ENCODE measurements at regions not wholly inside any gene's neighbourhood (a gene's known extent, or its start where the extent isn't known, plus 50 kb on each side); places are given as distances from the start of the nearest gene placed in this dataset.

GRCh38 chrX:40304115-40304514, 206.4 kb upstream of the BCOR start:
- ATAC-seq (no peak), DNase-seq (no peak)
- peaks cover 0 to 4% of the 10 kb centered on the region in 2 donors for H3K4me1 Mint-ChIP-seq
- H3K4me3 ChIP-seq (ENCODE audit: low read length): no peak overlapping the region
- no peak overlapping the region for H3K4me3 Mint-ChIP-seq
- no peak overlapping the region for H3K27ac Mint-ChIP-seq
- H3K27ac ChIP-seq (ENCODE audit: low read length): no peak overlapping the region
- peaks cover 11 to 65% of the 10 kb centered on the region in 2 donors for H3K27me3 Mint-ChIP-seq (ENCODE audit: low read depth in 2 of 2)
- no peak for TF ChIP-seq CTCF (IDR thresholded peaks at IDR 0.05)
- no peaks in the 10 kb centered on the region for H3K9me3 ChIP-seq (ENCODE audit: control insufficient read depth, insufficient read depth, low read length)
- peaks cover 10% of the 10 kb centered on the region for H3K4me1 ChIP-seq (ENCODE audit: control insufficient read depth, insufficient read depth, low read length)
- intact Hi-C loops (cut with micrococcal nuclease): no loop called here
- 59% methylated on average over 2 of the region's 2 CpGs for WGBS (ENCODE audit: insufficient coverage)
- H3K9me3 Mint-ChIP-seq: no peaks in the 10 kb centered on the region
- H3K36me3 ChIP-seq (ENCODE audit: control insufficient read depth, insufficient read depth, low read length): no peaks in the 10 kb centered on the region
- no peaks in the 10 kb centered on the region for H3K27me3 ChIP-seq (ENCODE audit: control insufficient read depth, insufficient read depth, low read length)
- H3K36me3 Mint-ChIP-seq: no peaks in the 10 kb centered on the region

GRCh38 chrX:40303256-40304077, 205.7 kb upstream of the BCOR start:
- H3K4me3 Mint-ChIP-seq: no peak overlapping the region
- TF ChIP-seq CTCF (IDR thresholded peaks at IDR 0.05): no peak
- peaks cover 11 to 60% of the 10 kb centered on the region in 2 donors for H3K27me3 Mint-ChIP-seq (ENCODE audit: low read depth in 2 of 2)
- no CpG with 5 or more reads among the region's 4 CpGs for WGBS (ENCODE audit: insufficient coverage)
- H3K27ac Mint-ChIP-seq: peak overlapping the region in 1 of 2 donors; percentile 9
- no peaks in the 10 kb centered on the region for H3K9me3 Mint-ChIP-seq
- Histone ChIP-seq H3K9me3 (ENCODE audit: control insufficient read depth, insufficient read depth, low read length) (no peaks in the 10 kb centered on the region), H3K27ac (ENCODE audit: low read length) (no peak overlapping the region), H3K36me3 (ENCODE audit: control insufficient read depth, insufficient read depth, low read length) (no peaks in the 10 kb centered on the region), H3K27me3 (ENCODE audit: control insufficient read depth, insufficient read depth, low read length) (no peaks in the 10 kb centered on the region), H3K4me3 (ENCODE audit: low read length) (no peak overlapping the region), H3K4me1 (ENCODE audit: control insufficient read depth, insufficient read depth, low read length) (peaks cover 10% of the 10 kb centered on the region)
- H3K4me1 Mint-ChIP-seq: peaks cover 0 to 4% of the 10 kb centered on the region in 2 donors
- intact Hi-C loops (cut with micrococcal nuclease): no loop called here
- DNase-seq: no peak
- ATAC-seq: no peak
- H3K36me3 Mint-ChIP-seq: no peaks in the 10 kb centered on the region

GRCh38 chrX:40300286-40300890, 202.6 kb upstream of the BCOR start:
- Mint-ChIP-seq H3K27ac (no peak overlapping the region), H3K9me3 (no peaks in the 10 kb centered on the region), H3K4me1 (peaks cover 0 to 4% of the 10 kb centered on the region in 2 donors), H3K4me3 (no peak overlapping the region), H3K36me3 (no peaks in the 10 kb centered on the region), H3K27me3 (ENCODE audit: low read depth in 2 of 2) (peaks cover 11 to 36% of the 10 kb centered on the region in 2 donors)
- H3K4me1 ChIP-seq (ENCODE audit: control insufficient read depth, insufficient read depth, low read length): peaks cover 10% of the 10 kb centered on the region
- 68% methylated on average over 11 of the region's 15 CpGs for WGBS (ENCODE audit: insufficient coverage)
- H3K27ac ChIP-seq (ENCODE audit: low read length): no peak overlapping the region
- H3K4me3 ChIP-seq (ENCODE audit: low read length): no peak overlapping the region
- no peak for TF ChIP-seq CTCF (IDR thresholded peaks at IDR 0.05)
- no peaks in the 10 kb centered on the region for H3K9me3 ChIP-seq (ENCODE audit: control insufficient read depth, insufficient read depth, low read length)
- H3K27me3 ChIP-seq (ENCODE audit: control insufficient read depth, insufficient read depth, low read length): no peaks in the 10 kb centered on the region
- intact Hi-C loops (cut with micrococcal nuclease): no loop called here
- DNase-seq (peak in 1 of 2 donors; percentile 20), ATAC-seq (no peak)
- no peaks in the 10 kb centered on the region for H3K36me3 ChIP-seq (ENCODE audit: control insufficient read depth, insufficient read depth, low read length)

Data from natural killer cell (primary cell).